GM19043 (cell line): ENCODE measurements at regions not wholly inside any gene's neighbourhood (a gene's known extent, or its start where the extent isn't known, plus 50 kb on each side); places are given as distances from the start of the nearest gene placed in this dataset.
"Not testable (repeated sequence)": the region's sequence is repeated elsewhere in the genome, so short reads cannot be mapped to it uniquely, and the experiment has no call there.

Experiments used
- ATAC-seq: cut with Tn5 transposase; IDR thresholded peaks from one replicate; pipeline ENCODE4 v1.9.1; 2021; ENCODE audit warnings: low read depth; ENCODE audit not compliant: unreplicated experiment

DNA sequence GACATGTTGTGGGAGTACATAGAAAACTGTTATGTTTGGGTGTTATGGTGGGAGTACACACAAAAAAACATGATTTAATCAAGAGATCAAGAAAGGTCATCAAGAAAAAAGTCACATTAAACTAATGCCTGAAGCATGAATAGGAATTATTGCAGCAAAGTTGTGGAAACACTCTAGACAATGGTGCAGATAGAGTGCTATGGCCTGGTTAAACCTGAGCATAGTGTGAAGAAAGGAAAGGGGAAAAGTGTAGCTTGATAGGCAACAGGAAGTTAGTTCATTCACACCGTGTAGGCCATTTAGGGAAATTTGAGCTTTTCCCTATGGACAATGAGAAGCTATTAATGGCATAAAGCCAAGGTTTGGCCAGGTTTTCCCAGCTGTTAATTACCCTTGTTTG, 162.1 kb upstream of the EMCN start:
- ATAC-seq, result no peak

DNA sequence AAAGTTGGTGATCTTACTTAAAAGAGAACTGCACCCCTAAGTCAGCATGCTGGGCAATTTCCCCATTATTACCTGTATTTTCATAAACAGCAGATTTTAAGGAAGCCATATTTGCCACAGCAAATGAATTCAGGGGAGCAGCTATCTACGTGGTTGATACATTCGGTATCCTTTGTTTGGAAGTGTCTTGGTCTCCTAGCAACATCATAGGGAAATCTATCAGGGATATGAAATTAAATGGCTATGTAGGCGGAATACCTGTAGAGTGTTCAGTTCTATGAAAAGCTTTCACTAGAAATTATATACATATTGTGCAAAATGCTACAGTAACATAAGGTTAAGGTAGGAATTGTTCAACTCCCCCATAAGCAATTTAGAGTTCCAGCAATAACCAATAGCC, 157.2 kb upstream of the EMCN start:
- no peak for ATAC-seq

DNA sequence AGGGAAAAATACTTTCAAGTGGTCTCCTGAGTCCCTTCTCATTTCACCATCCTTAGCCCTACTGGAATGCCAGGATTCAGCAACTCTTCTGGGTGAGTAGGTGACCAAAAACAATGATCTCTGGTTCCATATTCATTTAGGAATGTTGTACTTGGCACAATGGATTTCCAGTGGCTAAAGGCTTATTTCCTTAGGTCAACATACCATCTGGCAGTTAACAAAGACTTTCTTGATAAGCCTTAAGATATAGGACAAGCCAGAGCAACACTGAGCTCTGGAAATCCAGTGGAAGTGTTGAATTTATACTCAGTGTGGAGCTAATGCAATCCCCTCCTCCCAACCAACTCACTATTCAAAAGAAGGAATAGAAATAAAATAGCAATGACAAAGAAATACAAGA, 139.4 kb upstream of the EMCN start:
- ATAC-seq, result no peak

DNA sequence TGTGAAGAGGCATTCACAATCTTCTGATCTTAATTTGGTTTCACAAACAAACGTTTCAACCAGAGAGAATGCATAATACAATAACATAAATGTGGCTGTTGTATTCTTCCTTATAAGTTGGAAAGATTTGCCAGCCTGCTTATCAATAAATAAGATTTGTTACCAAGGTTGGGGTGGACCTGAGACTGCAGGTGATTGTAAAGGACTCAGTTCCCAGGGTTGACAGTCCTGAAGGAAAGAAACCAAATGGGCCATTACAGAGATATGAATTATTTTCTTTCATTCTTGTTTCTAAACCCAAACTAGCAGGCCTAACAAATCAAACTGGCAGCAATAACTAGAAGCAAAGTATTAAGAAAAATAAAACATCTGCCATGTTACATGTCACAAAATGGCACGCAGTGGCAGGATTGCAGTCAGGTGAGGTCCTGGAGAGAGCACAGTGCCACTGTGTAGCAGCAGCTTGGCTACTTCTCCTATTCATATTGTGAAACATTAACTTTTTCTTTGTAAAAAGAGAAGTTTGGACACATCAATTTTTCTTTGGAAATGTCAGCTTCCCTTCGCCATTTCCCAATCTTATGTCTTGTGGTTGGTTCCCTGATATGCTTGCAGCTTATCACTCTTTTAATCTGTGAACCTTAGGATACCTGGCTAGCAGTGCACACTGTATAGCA, 133.8 kb upstream of the EMCN start:
- no peak for ATAC-seq

DNA sequence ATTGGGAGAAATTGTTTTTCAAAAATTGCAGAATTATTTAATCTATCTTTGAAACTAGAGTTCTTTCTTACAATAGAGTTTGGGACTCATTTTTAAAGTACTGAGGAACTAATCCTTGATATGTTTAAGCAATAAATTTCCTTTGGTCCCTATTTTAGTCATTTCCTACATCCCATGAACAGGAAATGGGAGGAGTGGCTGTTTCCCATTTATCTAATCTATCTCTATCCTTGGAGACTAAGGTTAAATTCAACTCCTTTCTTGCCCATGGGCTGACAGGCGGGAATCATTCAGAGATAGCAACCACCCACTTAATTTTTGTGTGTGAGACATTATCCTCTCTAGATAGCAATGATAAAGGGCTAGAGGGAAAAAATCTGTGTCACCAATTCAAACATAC, 131.6 kb upstream of the EMCN start:
- ATAC-seq, result no peak

DNA sequence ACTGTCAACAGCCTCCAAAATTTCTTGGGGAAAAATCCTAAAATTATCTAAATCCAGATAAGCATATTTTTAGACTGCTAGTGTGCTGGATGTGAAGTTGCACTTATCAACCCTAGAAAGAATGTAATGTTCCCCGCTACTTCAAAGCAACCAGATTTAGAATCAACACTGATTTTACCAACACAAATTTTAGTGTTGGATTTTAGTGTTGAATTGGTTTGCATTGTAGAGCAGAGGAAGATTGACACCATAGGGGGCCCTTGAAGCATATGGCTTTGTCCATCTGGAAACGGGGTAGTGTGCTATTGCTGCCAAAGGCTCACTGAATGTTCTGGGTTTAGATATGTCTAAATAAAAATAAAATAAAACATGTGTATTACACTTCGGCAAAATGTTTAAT, 126.3 kb upstream of the EMCN start:
- no peak for ATAC-seq

DNA sequence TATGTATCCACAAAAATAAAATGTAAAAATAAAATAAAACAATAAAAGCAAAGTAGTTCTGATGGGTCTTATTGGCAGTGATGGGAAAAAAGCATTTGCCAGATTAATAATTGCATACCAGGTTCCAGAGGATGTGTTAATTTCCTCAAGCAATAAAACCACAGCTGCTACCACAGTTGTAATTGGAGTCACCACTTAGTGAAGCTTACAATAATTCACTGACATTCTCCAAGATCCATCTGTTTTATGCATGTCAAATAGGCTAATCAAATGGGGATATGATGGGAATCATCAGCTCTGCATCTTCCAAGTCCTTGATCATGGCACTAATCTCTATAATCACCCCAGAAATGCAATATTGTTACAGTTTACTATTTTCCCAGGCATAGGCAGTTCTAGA, 123.5 kb upstream of the EMCN start:
- no peak for ATAC-seq

DNA sequence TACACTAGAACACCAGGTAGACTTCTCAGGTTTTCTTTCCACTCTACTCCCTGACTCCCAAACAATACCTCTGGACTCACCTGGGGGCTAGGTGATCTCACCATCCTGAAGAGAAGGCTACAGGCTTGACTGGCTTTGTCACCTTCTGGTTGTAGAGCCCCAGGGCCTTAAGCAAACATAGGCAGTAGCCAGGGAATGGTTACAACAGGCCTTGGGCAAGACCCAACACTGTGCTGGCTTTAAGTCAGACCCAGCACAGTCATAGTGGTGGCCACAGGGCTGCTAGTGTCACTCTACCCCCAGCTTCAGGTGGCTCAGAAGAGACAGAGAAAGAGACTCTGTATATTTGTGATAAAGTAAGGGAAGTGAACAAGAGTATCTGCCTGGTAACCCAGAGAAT, 118.1 kb upstream of the EMCN start:
- ATAC-seq, result no peak

DNA sequence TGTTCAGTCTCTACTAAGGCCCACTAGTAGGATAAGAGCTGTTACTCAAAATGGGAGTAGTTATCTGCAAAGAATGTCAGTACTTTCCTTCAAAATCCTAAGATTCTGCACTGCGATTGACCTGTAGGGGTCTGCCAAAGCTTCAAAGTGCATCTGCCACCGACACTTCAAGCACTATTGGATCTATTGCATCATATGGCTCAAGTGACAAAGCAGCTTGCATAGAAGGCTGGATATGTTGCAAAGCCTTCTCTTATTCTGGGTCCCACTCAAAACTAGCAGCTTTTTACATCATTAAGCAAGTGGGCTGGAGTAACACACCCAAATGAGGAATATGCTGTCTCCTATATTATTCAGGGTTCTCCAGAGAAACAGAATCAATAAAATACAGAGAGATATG, 115.4 kb upstream of the EMCN start:
- no peak for ATAC-seq

DNA sequence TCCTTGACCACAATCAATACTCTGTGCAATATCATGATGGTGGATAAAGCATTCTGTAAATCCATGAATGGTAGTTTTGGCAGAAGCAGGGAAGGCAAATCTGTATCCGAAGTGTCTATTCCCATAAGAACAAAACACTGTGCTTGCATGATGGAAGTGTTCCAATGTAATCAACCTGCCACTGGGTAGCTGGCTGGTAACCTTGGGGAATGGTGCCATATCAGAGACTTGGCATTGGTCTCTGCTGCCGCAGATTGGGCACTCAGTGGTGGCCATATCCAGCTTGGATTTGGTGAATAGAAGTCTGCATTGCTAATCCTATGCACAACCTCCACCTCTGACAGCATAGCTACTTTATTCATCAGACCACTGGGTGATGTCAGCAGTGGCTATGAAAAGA, 114.3 kb upstream of the EMCN start:
- no peak for ATAC-seq

DNA sequence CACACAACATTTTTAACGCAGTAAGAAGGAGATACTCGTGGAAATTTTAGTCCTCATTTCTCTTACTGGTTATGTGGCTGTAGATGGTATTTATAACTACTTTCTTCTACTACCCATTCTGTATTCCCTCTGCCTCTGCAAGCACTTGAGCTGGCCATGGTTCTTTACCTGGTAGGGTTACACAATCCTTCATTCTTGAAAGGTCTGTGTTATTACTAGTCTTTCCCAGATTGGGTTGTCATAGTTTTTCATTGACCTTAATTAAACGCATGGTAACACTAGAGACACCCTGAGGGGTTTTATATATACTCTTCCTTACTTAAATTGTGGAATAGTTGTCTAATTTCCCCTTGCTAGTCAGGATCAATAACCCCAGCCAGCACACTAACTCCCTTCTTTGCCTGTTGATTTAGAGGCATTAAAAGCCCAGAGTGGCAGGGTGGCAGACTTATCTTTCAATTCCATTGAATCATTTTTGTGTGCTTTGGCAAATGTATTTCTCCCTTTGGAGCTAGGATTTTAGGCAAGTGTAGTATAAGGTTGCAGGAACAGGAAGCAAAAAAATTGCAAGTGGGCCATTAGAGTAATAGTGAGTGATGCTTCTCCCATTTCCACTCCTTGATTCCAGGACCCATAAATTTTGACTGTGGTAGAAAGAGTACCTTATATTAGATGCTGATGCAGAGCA, 113.6 kb upstream of the EMCN start:
- no peak for ATAC-seq

DNA sequence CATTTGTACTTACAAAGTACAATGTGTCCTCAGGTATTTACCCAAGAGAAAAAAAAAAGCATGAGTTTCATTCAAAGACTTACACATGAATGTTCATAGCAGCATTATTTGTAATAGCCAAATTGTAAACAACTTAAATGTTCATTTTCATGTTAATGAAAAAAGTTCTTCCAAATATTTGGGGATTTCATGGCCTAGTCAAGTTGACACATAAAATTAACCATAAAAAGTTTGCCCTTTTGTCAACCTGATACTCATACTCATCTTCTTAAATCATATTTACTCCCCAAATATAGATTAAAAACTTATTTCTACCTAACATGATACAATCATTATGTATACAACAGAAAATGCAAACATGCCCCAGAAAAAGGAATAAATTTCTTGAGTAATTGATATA, 112.5 kb upstream of the EMCN start:
- no peak for ATAC-seq

DNA sequence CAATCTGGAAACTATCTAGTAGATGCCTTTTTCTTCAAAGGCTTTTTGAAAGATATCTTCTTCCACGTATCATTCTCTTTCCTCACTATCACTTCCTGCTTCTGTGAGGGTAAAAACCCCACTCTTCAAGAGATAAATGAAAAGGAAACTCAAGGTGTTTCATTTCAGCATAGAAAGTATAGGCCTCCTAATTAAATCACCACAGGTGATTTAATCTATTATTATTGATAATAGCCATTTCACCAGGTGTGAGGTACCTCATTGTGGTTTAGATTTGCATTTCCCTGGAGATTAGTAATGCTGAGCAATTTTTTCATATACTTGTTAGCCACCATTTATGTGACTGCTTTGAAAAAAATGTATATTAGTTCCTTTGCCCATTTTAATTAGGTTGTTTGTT, 92.0 kb upstream of the EMCN start:
- no peak for ATAC-seq

DNA sequence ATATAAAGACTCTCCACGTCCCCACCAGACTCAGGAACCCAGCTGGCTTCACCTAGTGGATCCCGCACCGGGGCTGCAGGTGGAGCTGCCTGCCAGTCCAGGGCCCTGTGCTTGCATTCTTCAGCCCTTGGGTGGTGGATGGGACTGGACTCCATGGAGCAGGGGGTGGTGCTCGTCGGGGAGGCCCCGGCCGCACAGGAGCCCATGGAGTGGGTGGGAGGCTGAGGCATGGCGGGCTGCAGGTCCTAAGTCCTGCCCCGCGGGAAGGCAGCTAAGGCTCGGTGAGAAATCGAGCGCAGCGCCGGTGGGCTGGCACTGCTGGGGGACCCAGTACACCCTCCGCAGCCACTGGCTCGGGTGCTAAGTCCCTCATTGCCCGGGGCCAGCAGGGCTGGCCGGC, 90.8 kb upstream of the EMCN start:
- ATAC-seq, result not testable (repeated sequence)

DNA sequence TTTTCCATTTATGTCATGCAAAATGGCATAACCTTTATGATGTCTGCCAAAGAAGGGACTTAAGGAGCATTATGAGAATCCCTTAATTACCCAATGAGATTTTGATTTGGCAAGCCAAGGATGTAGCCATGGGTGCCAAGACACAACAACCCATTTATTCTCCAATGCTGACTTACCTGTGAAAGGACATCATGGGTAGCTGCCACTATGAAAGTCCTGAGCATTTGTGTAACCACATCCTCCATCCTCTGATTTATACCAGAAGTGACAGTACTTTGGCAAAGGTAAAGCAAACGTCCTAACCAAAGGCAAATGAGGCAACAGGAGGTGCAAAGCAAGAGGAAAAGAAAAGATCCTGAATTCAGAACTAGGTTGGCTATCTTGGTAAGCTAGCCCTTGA, 87.3 kb upstream of the EMCN start:
- ATAC-seq, result no peak

DNA sequence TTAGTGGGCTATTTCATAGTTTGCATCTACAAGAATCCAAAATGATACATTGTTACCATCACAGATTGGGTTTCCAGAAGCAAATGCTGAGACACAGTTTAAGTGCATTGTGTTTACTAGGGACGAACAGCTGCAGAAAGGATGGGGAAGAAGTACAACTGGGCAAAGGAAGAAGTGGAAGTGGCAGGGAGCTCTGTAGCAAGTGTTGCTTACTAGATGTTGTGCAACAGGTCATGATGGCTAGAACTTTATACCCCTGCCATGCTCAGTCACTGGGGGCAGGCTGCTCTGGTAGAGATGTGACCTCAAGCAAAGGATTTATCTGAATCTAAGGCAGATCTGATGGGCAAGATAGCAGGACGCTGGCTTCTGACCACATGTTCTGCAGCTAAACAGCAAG, 76.1 kb upstream of the EMCN start:
- ATAC-seq, result no peak

DNA sequence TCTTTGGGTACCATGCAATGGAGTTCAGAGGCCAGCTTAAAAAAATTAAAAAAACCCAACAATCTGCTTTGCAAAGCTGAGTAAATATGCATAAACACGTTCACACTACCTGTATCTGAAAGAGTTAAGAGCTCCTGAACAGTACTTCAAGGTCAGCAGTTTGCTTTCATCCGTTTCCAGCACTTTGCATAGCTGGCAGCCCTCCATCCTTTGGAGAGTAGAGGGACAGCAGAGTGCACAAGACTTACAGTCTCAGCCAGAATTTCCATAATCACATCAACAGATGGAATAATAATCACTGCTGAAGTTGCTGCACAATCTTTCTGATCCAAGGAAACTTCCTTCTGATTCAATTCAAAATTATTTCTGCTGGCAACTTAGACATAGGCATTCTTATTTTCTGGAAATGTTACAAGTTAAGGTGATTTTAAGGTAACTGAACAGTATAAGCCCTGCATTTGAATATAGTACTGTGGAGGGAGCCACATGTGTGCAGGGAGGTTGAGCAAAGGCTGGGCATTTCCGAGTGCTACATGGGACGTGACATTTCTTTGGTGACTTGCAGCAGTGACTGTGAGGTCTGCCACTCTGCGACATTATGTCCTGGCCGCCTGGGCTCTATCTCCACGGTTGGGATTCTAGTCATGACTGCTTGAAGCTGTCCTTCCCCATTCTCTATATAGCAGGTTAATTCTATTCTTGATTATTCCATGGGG, 73.5 kb upstream of the EMCN start:
- ATAC-seq, result no peak

DNA sequence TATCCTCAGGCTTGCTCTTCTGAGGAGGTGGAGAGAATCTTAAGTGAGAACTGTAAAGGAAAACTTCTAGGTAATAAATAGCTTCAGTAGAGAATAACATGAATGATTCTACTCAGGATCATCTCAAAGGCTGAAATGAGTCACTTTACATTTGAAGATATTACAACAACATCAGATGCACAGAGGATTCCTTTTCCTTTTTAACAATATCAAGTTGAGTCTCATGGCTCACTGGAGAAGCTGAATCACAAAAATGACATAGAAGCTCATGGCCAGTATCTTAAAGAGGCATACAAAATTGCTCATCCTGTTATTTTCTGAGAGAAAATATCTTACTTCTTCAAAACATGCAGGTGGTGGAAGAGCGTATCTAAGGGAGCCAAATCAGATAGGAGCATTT, 72.5 kb upstream of the EMCN start:
- no peak for ATAC-seq

DNA sequence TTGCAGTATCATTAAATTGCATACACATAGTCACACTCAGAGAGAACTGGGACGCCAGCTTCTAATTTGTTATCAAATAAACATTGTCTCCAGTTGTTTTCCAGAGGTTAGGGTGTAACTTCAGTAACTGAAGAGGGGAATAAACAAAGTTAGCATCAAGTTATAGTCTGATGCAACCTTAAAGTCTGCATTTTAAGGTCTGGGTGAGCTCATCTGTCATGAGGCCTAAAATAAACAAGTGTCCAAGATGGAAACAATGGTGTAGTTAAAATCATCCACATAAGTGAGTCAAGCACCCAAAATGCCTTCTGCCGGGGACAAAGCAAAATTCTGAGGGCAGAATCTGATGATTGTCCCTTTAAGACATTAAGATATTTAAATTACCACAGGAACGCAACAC, 70.3 kb upstream of the EMCN start:
- no peak for ATAC-seq

DNA sequence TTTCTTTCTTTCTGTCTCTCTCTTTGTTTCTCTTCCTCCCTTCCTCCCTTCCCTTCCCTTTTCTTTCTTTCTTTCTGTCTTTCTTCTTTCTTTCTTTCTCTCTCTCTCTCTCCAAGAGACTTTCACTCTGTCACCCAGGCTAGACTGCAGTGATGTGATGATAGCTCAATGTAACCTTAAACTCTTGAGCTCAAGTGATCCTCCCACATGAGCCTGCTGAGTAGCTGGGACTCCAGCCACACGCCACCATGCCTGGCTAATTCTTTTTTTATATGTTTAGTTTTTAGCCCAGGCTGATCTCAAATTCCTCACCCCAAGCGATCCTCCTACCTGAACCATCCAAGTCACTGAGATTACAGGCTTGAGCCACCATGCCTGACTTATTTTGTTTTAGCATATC, 64.3 kb upstream of the EMCN start:
- ATAC-seq, result no peak

DNA sequence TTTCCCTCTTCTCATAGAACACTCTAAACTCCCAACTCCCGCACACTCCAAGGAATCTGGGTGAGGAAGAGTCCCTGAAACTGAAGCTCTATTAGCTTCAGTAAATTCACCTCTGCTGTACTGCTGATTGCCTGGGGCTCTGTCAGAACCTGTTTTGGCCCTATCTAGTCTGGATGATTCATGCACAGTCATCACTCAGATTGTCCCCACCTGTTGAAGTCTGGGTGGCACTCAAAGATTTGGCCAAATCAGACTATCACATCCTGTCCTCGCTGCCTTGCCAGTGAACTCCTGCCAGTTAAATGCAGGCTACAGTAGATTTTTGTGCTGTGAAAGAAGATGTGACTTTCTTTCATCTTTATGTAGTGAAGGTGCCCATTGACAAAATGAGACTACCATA, 63.5 kb upstream of the EMCN start:
- no peak for ATAC-seq

DNA sequence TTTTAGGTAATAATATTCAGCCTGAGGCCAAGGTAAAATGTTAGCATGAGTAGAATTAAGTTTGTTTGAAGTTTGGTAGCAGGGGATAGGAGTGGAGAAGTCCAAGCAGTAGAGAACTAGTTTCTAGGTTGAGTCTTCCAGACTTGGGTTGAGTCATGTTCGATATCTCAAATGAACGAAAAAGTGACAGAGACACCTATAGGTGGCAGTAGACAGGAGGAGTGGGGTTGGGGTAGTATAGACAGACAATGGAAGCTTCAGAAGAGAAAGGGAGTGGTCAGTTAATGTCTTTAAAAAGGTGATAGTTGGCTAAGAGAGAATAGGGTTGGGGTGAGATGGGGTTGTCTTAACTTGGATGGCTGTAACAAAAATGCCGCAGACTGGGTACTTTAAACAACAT, 58.7 kb upstream of the EMCN start:
- no peak for ATAC-seq
